ENCODE measurements at regions not wholly inside any gene's neighbourhood (a gene's known extent, or its start where the extent isn't known, plus 50 kb on each side); places are given as distances from the start of the nearest gene placed in this dataset.

GRCh38 chr11:92523611-92524010 is 299.0 kb downstream of the FAT3 start:
- Histone ChIP-seq H2AFZ (ENCODE audit: low read depth, low read length) (no peak overlapping the region), H3K27ac (ENCODE audit: low read length) (no peak overlapping the region), H3K4me1 (ENCODE audit: insufficient read depth, low read length) (no peaks in the 10 kb centered on the region), H4K20me1 (ENCODE audit: insufficient read depth, low read length) (no peaks in the 10 kb centered on the region), H3K9ac (ENCODE audit: low read depth, low read length) (no peak overlapping the region), H3K9me3 (ENCODE audit: insufficient read depth, low read length, severe bottlenecking) (no peaks in the 10 kb centered on the region), H3K4me2 (ENCODE audit: insufficient read depth, low read length) (no peak overlapping the region), H3K36me3 (ENCODE audit: insufficient read depth, low read length) (no peaks in the 10 kb centered on the region), H3K27me3 (ENCODE audit: insufficient read depth, low read length, poor library complexity) (no peaks in the 10 kb centered on the region), H3K4me3 (ENCODE audit: low read depth in 1 of 2, low read length in 2 of 2) (no peak overlapping the region), H3K79me2 (ENCODE audit: insufficient read depth, low read length) (no peaks in the 10 kb centered on the region)
- DNase-seq: no peak
- no peak for TF ChIP-seq CTCF (IDR thresholded peaks at IDR 0.05; ENCODE audit: borderline replicate concordance, extremely low read depth, low read length, poor library complexity, severe bottlenecking)
- no peak for TF ChIP-seq EZH2 (IDR thresholded peaks at IDR 0.05; ENCODE audit: borderline replicate concordance, low read depth, low read length, severe bottlenecking)
- no peak for ATAC-seq (ENCODE audit: insufficient read depth, low read depth)

GRCh38 chr11:92524542-92524941 is 299.9 kb downstream of the FAT3 start:
- DNase-seq: no peak
- TF ChIP-seq EZH2 (IDR thresholded peaks at IDR 0.05; ENCODE audit: borderline replicate concordance, low read depth, low read length, severe bottlenecking) (no peak), CTCF (IDR thresholded peaks at IDR 0.05; ENCODE audit: borderline replicate concordance, extremely low read depth, low read length, poor library complexity, severe bottlenecking) (no peak)
- Histone ChIP-seq H3K27me3 (ENCODE audit: insufficient read depth, low read length, poor library complexity) (no peaks in the 10 kb centered on the region), H3K4me2 (ENCODE audit: insufficient read depth, low read length) (no peak overlapping the region), H3K79me2 (ENCODE audit: insufficient read depth, low read length) (no peaks in the 10 kb centered on the region), H3K27ac (ENCODE audit: low read length) (no peak overlapping the region), H4K20me1 (ENCODE audit: insufficient read depth, low read length) (no peaks in the 10 kb centered on the region), H3K9ac (ENCODE audit: low read depth, low read length) (no peak overlapping the region), H3K36me3 (ENCODE audit: insufficient read depth, low read length) (no peaks in the 10 kb centered on the region), H3K9me3 (ENCODE audit: insufficient read depth, low read length, severe bottlenecking) (no peaks in the 10 kb centered on the region), H3K4me3 (ENCODE audit: low read depth in 1 of 2, low read length in 2 of 2) (no peak overlapping the region), H3K4me1 (ENCODE audit: insufficient read depth, low read length) (no peaks in the 10 kb centered on the region), H2AFZ (ENCODE audit: low read depth, low read length) (no peak overlapping the region)
- no peak for ATAC-seq (ENCODE audit: insufficient read depth, low read depth)

DNA sequence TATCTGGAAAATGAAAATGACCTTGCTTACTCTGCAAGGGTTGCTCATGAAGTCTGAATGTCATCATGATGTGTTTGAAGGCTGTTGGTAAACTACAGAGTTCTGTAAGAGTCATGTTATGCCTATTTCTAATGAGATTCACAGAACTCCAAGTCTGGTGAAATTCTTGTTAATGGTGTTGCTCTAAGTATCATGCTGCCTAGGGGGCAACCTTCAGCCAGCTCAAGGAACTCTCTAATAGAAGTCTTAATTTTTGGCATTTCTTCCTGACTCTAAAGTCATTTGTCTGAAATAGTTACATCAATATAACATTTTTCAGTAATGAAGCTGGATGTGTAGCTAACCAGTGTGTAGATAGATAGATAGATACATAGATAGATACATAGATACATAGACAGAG is 302.8 kb downstream of the FAT3 start:
- no peak for TF ChIP-seq CTCF (IDR thresholded peaks at IDR 0.05; ENCODE audit: borderline replicate concordance, extremely low read depth, low read length, poor library complexity, severe bottlenecking)
- TF ChIP-seq EZH2 (IDR thresholded peaks at IDR 0.05; ENCODE audit: borderline replicate concordance, low read depth, low read length, severe bottlenecking): no peak

GRCh38 chr11:92528001-92528400 is 303.4 kb downstream of the FAT3 start:
- no peak overlapping the region for H3K4me3 ChIP-seq (ENCODE audit: low read depth in 1 of 2, low read length in 2 of 2)
- H3K9ac ChIP-seq (ENCODE audit: low read depth, low read length): no peak overlapping the region
- H3K27me3 ChIP-seq (ENCODE audit: insufficient read depth, low read length, poor library complexity): no peaks in the 10 kb centered on the region
- 0 out of 2 replicates have a peak overlapping the region, but pooled peaks have one; percentile 5 for H2AFZ ChIP-seq (ENCODE audit: low read depth, low read length)
- H3K36me3 ChIP-seq (ENCODE audit: insufficient read depth, low read length): no peaks in the 10 kb centered on the region
- TF ChIP-seq EZH2 (IDR thresholded peaks at IDR 0.05; ENCODE audit: borderline replicate concordance, low read depth, low read length, severe bottlenecking): no peak
- TF ChIP-seq CTCF (IDR thresholded peaks at IDR 0.05; ENCODE audit: borderline replicate concordance, extremely low read depth, low read length, poor library complexity, severe bottlenecking): no peak
- no peaks in the 10 kb centered on the region for H3K79me2 ChIP-seq (ENCODE audit: insufficient read depth, low read length)
- no peaks in the 10 kb centered on the region for H3K4me1 ChIP-seq (ENCODE audit: insufficient read depth, low read length)
- no peak overlapping the region for H3K27ac ChIP-seq (ENCODE audit: low read length)
- no peaks in the 10 kb centered on the region for H3K9me3 ChIP-seq (ENCODE audit: insufficient read depth, low read length, severe bottlenecking)
- DNase-seq: no peak
- no peak for ATAC-seq (ENCODE audit: insufficient read depth, low read depth)
- no peaks in the 10 kb centered on the region for H4K20me1 ChIP-seq (ENCODE audit: insufficient read depth, low read length)
- H3K4me2 ChIP-seq (ENCODE audit: insufficient read depth, low read length): no peak overlapping the region

More for the DNA sequence above, 302.8 kb downstream of the FAT3 start:
- Histone ChIP-seq H3K27ac (ENCODE audit: low read length) (no peak overlapping the region), H3K79me2 (ENCODE audit: insufficient read depth, low read length) (no peaks in the 10 kb centered on the region), H3K27me3 (ENCODE audit: insufficient read depth, low read length, poor library complexity) (no peaks in the 10 kb centered on the region), H3K4me1 (ENCODE audit: insufficient read depth, low read length) (no peaks in the 10 kb centered on the region), H3K4me3 (ENCODE audit: low read depth in 1 of 2, low read length in 2 of 2) (no peak overlapping the region), H3K36me3 (ENCODE audit: insufficient read depth, low read length) (no peaks in the 10 kb centered on the region), H4K20me1 (ENCODE audit: insufficient read depth, low read length) (no peaks in the 10 kb centered on the region), H3K4me2 (ENCODE audit: insufficient read depth, low read length) (no peak overlapping the region), H3K9me3 (ENCODE audit: insufficient read depth, low read length, severe bottlenecking) (no peaks in the 10 kb centered on the region), H2AFZ (ENCODE audit: low read depth, low read length) (no peak overlapping the region), H3K9ac (ENCODE audit: low read depth, low read length) (no peak overlapping the region)
- no peak for DNase-seq
- no peak for ATAC-seq (ENCODE audit: insufficient read depth, low read depth)
